GM12801 (cell line): ENCODE measurements at regions not wholly inside any gene's neighbourhood (a gene's known extent, or its start where the extent isn't known, plus 50 kb on each side); places are given as distances from the start of the nearest gene placed in this dataset.

Experiments
- CTCF ChIP-seq: IDR thresholded peaks from one replicate; pipeline ENCODE4 v1.5.1; 2011; ENCODE audit warnings: control low read depth; ENCODE audit not compliant: insufficient read length; ENCODE audit errors: extremely low read depth

DNA sequence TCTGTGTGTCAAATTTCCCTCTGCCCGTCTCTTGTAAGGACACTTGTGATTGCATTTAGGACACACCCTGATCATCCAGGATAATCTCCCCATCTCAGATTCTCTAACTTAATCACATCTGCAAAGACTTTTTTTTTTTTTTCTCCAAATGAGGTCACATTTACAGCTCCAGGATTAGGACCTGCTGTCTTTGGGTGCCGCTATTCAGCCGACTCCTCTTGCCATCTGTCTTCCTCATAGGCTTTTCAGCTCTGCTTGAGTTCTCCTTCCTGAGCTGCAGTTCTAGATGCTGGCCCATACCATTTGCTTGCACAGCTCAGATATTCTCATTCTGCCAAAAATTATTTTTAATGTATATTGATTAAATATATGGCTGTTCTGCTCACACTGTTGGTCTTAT lies 94.3 kb upstream of the TLE3 start:
- TF ChIP-seq CTCF: no peak

DNA sequence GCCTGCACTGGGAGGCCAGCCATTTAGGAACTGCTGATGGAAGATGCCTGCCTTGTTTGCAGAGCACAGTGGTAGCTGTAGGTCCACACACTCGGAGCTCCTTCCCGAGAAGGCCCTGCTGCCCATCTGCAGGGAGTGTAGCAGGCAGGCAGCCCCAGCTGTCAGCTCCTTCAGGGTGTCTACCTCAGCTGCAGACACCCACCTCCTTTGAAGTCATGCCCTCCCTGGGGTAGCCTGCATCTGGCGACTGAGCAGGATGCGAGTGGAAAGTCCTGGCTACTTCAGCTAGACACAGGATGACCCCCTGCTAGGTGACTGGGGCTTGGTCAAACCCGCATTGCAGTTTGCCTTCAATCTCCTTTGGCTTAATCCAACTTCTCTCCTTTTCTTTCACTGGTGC lies 93.2 kb upstream of the TLE3 start:
- TF ChIP-seq CTCF: no peak

GRCh38 chr15:70189826-70190695 lies 92.3 kb upstream of the TLE3 start:
- TF ChIP-seq CTCF: no peak

- TF ChIP-seq CTCF: no peak
These were observed 90.6 kb upstream of the TLE3 start for GRCh38 chr15:70188286-70188685.

DNA sequence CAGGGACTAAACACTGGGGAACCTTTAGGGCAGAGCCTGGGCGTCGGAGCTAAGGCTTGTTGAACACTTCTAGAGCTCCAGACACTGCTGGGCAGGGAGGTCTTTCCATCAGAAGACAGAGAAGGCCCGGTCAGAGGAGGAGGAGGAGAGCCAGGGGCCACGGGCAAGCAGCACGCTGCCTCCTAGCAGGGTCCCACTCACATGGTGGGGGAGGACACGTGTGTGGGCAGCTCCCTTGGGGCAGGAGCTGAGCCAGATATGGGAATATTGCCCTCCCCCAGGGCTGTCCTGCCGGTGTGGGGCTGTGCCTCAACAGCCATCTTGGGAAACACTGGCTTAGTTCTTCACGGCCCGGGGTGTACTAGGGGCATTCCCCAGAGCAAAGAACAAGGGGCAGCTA lies 89.6 kb upstream of the TLE3 start:
- no peak for TF ChIP-seq CTCF

DNA sequence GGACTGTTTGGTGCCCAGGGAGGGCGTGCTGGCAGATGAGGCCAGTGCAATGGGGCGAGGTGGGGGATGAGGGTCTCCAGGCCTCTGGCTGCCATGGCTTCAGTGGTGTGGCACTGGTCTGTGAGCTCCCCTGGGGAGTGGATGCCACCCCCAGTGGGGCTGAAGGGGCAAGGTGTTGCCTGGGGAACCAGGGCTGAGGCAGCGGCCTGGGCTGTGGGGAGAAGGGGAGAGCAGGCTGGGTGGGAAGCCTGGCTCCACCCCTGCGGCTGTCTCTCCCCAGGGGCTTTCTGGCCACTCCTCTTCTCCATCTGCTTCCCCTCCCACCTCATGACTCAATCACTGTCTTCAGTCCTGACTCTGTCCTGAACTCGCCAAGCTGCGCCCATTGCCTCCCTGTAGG lies 88.4 kb upstream of the TLE3 start:
- TF ChIP-seq CTCF: no peak

DNA sequence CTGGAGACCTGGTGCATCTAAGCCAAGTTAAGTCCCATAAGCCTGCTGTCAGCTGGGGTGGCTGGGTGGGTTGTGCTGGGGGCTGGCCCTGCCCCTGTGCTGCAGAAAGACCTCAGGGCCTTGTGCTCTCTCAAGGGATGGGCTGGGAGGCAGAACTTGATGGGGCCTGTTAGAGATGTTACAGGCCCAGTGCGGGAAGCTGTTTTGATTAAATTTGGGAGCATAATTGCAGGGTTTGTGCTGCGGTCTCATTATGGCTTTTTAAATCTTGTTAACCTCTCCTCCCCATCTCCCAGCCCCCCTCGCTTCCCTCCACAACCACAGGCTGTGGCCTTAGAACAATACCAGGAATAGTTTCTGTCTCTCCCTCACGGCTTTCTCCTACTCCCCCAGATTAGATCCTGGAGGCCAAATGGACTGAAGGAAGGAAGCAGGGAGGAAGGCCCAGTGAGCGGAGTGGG lies 87.6 kb upstream of the TLE3 start:
- no peak for TF ChIP-seq CTCF
